CD4-positive, alpha-beta T cell (primary cell): ENCODE measurements at regions not wholly inside any gene's neighbourhood (a gene's known extent, or its start where the extent isn't known, plus 50 kb on each side); places are given as distances from the start of the nearest gene placed in this dataset.

Experiments
- ATAC-seq: fragments of 200-7000 bp; cut with Tn5 transposase; one replicate; pipeline ENCODE4 v1.10.0; 2022; ENCODE audit warnings: mild to moderate bottlenecking; ENCODE audit not compliant: poor library complexity
- CTCF ChIA-PET: fragments of 350-600 bp; sonication (Branson Sonifier 250); formaldehyde crosslinking; loops from one replicate; lab custom pipeline; 2021; ENCODE audit warnings: antibody characterized with exemption, inconsistent platforms; lab: Charles Lee
- POLR2A ChIA-PET: fragments of 350-600 bp; sonication (Branson Sonifier 250); formaldehyde crosslinking; loops from one replicate; lab custom pipeline; 2021; ENCODE audit warnings: antibody characterized with exemption, inconsistent platforms; lab: Charles Lee
- DNase-seq, 14 experiments: peaks; one replicate each; pipeline ENCODE4 v3.0.0-alpha.2; 2013 to 2020; ENCODE audit warnings: mixed read lengths in 2 of 14
- H3K27ac ChIP-seq, 2 donors: one replicate each; pipeline versions ENCODE4 v1.5.1 to v1.7.0; 2013; ENCODE audit warnings: low read length in 2 of 2, low read depth in 1 of 2, mild to moderate bottlenecking in 1 of 2
- H3K27me3 ChIP-seq, 2 experiments: 1 replicate in 1 of 2; 2 replicates in 1 of 2; pipeline versions ENCODE4 v1.6.1 to v1.7.0; 2013; ENCODE audit warnings: low read length in 2 of 2, control low read depth in 1 of 2, mild to moderate bottlenecking in 1 of 2, moderate library complexity in 1 of 2; ENCODE audit not compliant: insufficient read depth in 2 of 2, control insufficient read depth in 1 of 2
- H3K36me3 ChIP-seq: one replicate; pipeline ENCODE4 v1.6.1; 2013; ENCODE audit warnings: low read length, control low read depth; ENCODE audit not compliant: insufficient read depth
- H3K4me1 ChIP-seq: one replicate; pipeline ENCODE4 v1.6.1; 2013; ENCODE audit warnings: low read length, control low read depth; ENCODE audit not compliant: insufficient read depth
- H3K4me3 ChIP-seq: one replicate; pipeline ENCODE4 v1.5.1; 2013; ENCODE audit warnings: mild to moderate bottlenecking, low read length, moderate library complexity
- H3K9me3 ChIP-seq, 2 experiments: 1 replicate in 1 of 2; 2 replicates in 1 of 2; pipeline versions ENCODE4 v1.6.1 to v1.7.0; 2013; ENCODE audit warnings: low read length in 2 of 2, mild to moderate bottlenecking in 2 of 2, control low read depth in 1 of 2, moderate library complexity in 1 of 2; ENCODE audit not compliant: control insufficient read depth in 1 of 2, insufficient read depth in 1 of 2
- H3K27ac Mint-ChIP-seq: one replicate; pipeline ENCODE4 v1.8.0; 2020; ENCODE audit warnings: mixed read lengths
- H3K27me3 Mint-ChIP-seq: one replicate; pipeline ENCODE4 v1.8.0; 2021; ENCODE audit warnings: mixed read lengths
- H3K36me3 Mint-ChIP-seq: one replicate; pipeline ENCODE4 v1.8.0; 2021; ENCODE audit warnings: low read depth, mixed read lengths
- H3K4me1 Mint-ChIP-seq: one replicate; pipeline ENCODE4 v1.8.0; 2021; ENCODE audit warnings: low read depth, mixed read lengths
- H3K4me3 Mint-ChIP-seq: one replicate; pipeline ENCODE4 v1.8.0; 2020; ENCODE audit warnings: mild to moderate bottlenecking, mixed read lengths
- H3K9me3 Mint-ChIP-seq: one replicate; pipeline ENCODE4 v1.8.0; 2020; ENCODE audit warnings: mixed read lengths
- intact Hi-C, 2 experiments: fragments of 100-400 bp; cut with DNase I in 1 of 2; cut with micrococcal nuclease in 1 of 2; formaldehyde crosslinking; loops; one replicate each; pipeline versions ENCODE4 v1.15.1 to v1.9.0; 2023 to 2025; cut with DNase I, micrococcal nuclease
- TF ChIP-seq, protein P1 (sequence below): fragments of 200-600 bp; IDR thresholded peaks from one replicate; pipeline ENCODE4 v1.8.0; 2022; ENCODE audit warnings: antibody characterized with exemption, mild to moderate bottlenecking

DNA sequence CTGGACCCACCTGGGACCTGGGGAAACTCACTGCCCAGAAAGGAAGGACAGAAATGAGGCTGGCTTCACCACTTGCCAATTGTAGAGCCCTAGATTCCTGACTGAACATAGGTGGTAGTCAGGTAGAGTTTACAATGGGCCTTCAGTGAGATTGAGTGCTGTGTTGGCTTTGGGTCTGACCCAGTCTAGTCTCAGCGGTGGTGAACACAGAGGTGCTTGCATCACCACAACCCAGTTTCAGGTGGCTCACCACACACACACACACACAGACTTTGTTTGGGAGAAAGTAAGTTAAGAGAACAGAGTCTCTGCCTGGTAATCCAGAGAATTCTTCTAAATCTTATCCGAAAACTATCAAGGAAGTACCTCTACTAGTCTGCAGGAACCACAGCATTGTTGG is 266.1 kb upstream of the EPHA7 start:
- Mint-ChIP-seq H3K9me3 (no peaks in the 10 kb centered on the region), H3K4me1 (no peaks in the 10 kb centered on the region), H3K36me3 (no peaks in the 10 kb centered on the region), H3K27ac (no peak overlapping the region), H3K27me3 (no peaks in the 10 kb centered on the region), H3K4me3 (no peak overlapping the region)
- H3K36me3 ChIP-seq, result no peaks in the 10 kb centered on the region
- H3K4me1 ChIP-seq, result no peaks in the 10 kb centered on the region
- ATAC-seq, result no peak
- no peak for DNase-seq
- TF ChIP-seq, protein P1, sequence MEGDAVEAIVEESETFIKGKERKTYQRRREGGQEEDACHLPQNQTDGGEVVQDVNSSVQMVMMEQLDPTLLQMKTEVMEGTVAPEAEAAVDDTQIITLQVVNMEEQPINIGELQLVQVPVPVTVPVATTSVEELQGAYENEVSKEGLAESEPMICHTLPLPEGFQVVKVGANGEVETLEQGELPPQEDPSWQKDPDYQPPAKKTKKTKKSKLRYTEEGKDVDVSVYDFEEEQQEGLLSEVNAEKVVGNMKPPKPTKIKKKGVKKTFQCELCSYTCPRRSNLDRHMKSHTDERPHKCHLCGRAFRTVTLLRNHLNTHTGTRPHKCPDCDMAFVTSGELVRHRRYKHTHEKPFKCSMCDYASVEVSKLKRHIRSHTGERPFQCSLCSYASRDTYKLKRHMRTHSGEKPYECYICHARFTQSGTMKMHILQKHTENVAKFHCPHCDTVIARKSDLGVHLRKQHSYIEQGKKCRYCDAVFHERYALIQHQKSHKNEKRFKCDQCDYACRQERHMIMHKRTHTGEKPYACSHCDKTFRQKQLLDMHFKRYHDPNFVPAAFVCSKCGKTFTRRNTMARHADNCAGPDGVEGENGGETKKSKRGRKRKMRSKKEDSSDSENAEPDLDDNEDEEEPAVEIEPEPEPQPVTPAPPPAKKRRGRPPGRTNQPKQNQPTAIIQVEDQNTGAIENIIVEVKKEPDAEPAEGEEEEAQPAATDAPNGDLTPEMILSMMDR, result no peak
- H3K27me3 ChIP-seq, result no peaks in the 10 kb centered on the region
- intact Hi-C loops, result no loop called here
- H3K4me3 ChIP-seq, result no peak overlapping the region
- peaks cover under 1 to 4% of the 10 kb centered on the region in 2 experiments for H3K9me3 ChIP-seq
- no peak overlapping the region for H3K27ac ChIP-seq
- CTCF ChIA-PET, result no interaction called here
- POLR2A ChIA-PET, result no interaction called here

DNA sequence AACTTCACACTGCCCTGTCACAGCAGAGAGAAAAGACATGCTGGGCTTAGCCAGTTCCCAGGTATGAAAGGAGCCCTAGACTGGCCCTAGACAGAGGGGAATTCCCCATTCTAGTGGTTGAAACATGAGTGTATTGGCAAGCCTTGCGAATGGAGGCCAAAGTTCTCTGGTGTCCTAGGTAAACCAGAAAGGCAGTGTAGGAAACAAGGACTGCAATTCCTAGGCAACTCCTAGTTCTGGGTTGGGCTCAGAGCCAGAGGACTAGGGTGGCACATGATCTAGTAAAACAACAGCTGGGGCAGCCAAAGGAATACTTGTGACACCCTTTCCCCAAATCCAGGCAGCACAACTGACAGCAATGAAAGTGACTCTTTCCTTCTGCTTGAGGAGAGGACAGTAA is 265.0 kb upstream of the EPHA7 start:
- intact Hi-C loops, result no loop called here
- Mint-ChIP-seq H3K27me3 (no peaks in the 10 kb centered on the region), H3K27ac (no peak overlapping the region), H3K9me3 (no peaks in the 10 kb centered on the region), H3K4me1 (no peaks in the 10 kb centered on the region), H3K36me3 (no peaks in the 10 kb centered on the region), H3K4me3 (no peak overlapping the region)
- no peak for ATAC-seq
- Histone ChIP-seq H3K27ac (no peak overlapping the region), H3K27me3 (no peaks in the 10 kb centered on the region), H3K36me3 (no peaks in the 10 kb centered on the region), H3K4me1 (no peaks in the 10 kb centered on the region), H3K9me3 (peaks cover 4 to 6% of the 10 kb centered on the region in 2 experiments), H3K4me3 (no peak overlapping the region)
- POLR2A ChIA-PET, result no interaction called here
- CTCF ChIA-PET, result no interaction called here
- TF ChIP-seq, protein P1, result no peak
- no peak for DNase-seq

DNA sequence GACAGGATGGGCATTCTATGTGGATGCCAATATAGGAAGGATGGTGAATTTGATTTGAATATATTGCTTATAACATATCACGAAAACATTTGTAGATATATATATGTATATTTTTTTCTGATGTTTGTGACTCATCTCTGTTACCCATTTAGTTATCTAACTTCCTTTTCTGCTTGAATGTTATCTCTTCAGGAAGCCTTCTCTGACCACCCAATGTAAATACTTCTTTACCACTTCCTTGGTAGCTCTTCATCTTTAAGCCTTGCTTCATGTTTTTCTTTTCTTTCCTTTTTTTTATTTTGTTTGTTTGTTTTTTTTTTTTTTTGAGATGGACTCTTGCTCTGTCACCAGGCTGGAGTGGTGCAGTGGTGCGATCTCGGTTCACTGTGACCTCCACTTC is 260.5 kb upstream of the EPHA7 start:
- no peak overlapping the region for H3K4me3 ChIP-seq
- Mint-ChIP-seq H3K4me1 (no peaks in the 10 kb centered on the region), H3K27me3 (no peaks in the 10 kb centered on the region), H3K27ac (no peak overlapping the region), H3K36me3 (no peaks in the 10 kb centered on the region), H3K4me3 (no peak overlapping the region), H3K9me3 (no peaks in the 10 kb centered on the region)
- CTCF ChIA-PET, result no interaction called here
- H3K36me3 ChIP-seq, result no peaks in the 10 kb centered on the region
- H3K27me3 ChIP-seq, result no peaks in the 10 kb centered on the region
- peaks cover 4 to 6% of the 10 kb centered on the region in 2 experiments for H3K9me3 ChIP-seq
- DNase-seq (no peak), ATAC-seq (no peak)
- no peak overlapping the region for H3K27ac ChIP-seq
- H3K4me1 ChIP-seq, result no peaks in the 10 kb centered on the region
- POLR2A ChIA-PET, result no interaction called here
- intact Hi-C loops, result no loop called here
- TF ChIP-seq, protein P1, result no peak
